ENCODE measurements at regions not wholly inside any gene's neighbourhood (a gene's known extent, or its start where the extent isn't known, plus 50 kb on each side); places are given as distances from the start of the nearest gene placed in this dataset.

DNA sequence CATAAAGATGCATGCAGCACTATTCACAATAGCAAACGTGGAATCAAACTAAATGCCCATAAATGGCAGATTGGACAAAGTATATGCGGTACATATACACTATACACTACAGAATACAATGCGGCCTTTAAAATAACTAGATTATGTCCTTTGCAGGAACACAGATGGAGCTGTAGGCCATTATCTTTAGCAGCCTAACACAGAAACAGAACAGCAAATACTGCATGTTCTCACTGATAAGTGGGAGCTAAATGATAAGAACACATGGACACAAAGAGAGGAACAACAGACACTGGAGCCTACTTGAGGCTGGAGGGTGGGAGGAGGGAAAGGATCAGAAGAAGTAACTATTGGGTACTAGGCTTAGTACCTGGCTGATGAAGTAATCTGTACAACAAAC, 758.2 kb downstream of the TLE1 start:
- TF ChIP-seq, protein P1, sequence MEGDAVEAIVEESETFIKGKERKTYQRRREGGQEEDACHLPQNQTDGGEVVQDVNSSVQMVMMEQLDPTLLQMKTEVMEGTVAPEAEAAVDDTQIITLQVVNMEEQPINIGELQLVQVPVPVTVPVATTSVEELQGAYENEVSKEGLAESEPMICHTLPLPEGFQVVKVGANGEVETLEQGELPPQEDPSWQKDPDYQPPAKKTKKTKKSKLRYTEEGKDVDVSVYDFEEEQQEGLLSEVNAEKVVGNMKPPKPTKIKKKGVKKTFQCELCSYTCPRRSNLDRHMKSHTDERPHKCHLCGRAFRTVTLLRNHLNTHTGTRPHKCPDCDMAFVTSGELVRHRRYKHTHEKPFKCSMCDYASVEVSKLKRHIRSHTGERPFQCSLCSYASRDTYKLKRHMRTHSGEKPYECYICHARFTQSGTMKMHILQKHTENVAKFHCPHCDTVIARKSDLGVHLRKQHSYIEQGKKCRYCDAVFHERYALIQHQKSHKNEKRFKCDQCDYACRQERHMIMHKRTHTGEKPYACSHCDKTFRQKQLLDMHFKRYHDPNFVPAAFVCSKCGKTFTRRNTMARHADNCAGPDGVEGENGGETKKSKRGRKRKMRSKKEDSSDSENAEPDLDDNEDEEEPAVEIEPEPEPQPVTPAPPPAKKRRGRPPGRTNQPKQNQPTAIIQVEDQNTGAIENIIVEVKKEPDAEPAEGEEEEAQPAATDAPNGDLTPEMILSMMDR (IDR thresholded peaks at IDR 0.05) = no peak
- no peak for TF ChIP-seq POLR2AphosphoS5 (IDR thresholded peaks at IDR 0.05)

All from sigmoid colon (tissue), 4 donors.